CD4-positive, alpha-beta memory T cell (primary cell): ENCODE measurements at regions not wholly inside any gene's neighbourhood (a gene's known extent, or its start where the extent isn't known, plus 50 kb on each side); places are given as distances from the start of the nearest gene placed in this dataset.
"Not testable (repeated sequence)": the region's sequence is repeated elsewhere in the genome, so short reads cannot be mapped to it uniquely, and the experiment has no call there.

Experiments used
- CTCF ChIA-PET: fragments of 350-600 bp; sonication (Branson Sonifier 250); formaldehyde crosslinking; loops from one replicate; lab custom pipeline; 2021; ENCODE audit warnings: inconsistent platforms; ENCODE audit not compliant: partially characterized antibody; lab: Charles Lee
- POLR2A ChIA-PET: fragments of 350-600 bp; sonication (Branson Sonifier 250); formaldehyde crosslinking; loops from one replicate; lab custom pipeline; 2021; ENCODE audit not compliant: partially characterized antibody; lab: Charles Lee
- DNase-seq, 5 donors: peaks; one replicate each; pipeline versions ENCODE4 v3.0.0 to v3.0.0-alpha.2; 2020 to 2022; ENCODE audit warnings: mixed read lengths in 1 of 5
- H3K27ac ChIP-seq: one replicate; pipeline ENCODE4 v1.7.0; 2013; ENCODE audit warnings: low read depth, low read length
- H3K27me3 ChIP-seq: 2 replicates; pipeline ENCODE4 v1.7.0; 2013; ENCODE audit warnings: mild to moderate bottlenecking, low read length, moderate library complexity; ENCODE audit not compliant: insufficient read depth
- H3K36me3 ChIP-seq: 2 replicates; pipeline ENCODE4 v1.7.0; 2013; ENCODE audit warnings: mild to moderate bottlenecking, low read length, moderate library complexity; ENCODE audit not compliant: insufficient read depth
- H3K4me1 ChIP-seq: 2 replicates; pipeline ENCODE4 v1.7.0; 2013; ENCODE audit warnings: mild to moderate bottlenecking, low read length, moderate library complexity; ENCODE audit not compliant: insufficient read depth
- H3K4me3 ChIP-seq, 2 donors: one replicate each; pipeline ENCODE4 v1.7.0; 2013; ENCODE audit warnings: low read length in 2 of 2, mild to moderate bottlenecking in 1 of 2
- H3K9me3 ChIP-seq, 2 donors: one replicate each; pipeline ENCODE4 v1.7.0; 2013; ENCODE audit warnings: low read length in 2 of 2, control low read depth in 1 of 2; ENCODE audit not compliant: control insufficient read depth in 1 of 2
- H3K27ac Mint-ChIP-seq, 7 donors: one replicate each; pipeline ENCODE4 v1.8.0; 2020 to 2021; ENCODE audit warnings: mixed read lengths in 7 of 7, mild to moderate bottlenecking in 6 of 7, inconsistent platforms in 3 of 7, moderate library complexity in 3 of 7
- H3K27me3 Mint-ChIP-seq, 2 donors: one replicate each; pipeline ENCODE4 v1.8.0; 2020 to 2021; ENCODE audit warnings: mixed read lengths in 2 of 2
- H3K36me3 Mint-ChIP-seq, 2 donors: one replicate each; pipeline ENCODE4 v1.8.0; 2020 to 2021; ENCODE audit warnings: mixed read lengths in 2 of 2, inconsistent platforms in 1 of 2, mild to moderate bottlenecking in 1 of 2
- H3K4me1 Mint-ChIP-seq, 4 donors: one replicate each; pipeline ENCODE4 v1.8.0; 2020 to 2021; ENCODE audit warnings: mixed read lengths in 4 of 4, mild to moderate bottlenecking in 1 of 4
- H3K4me3 Mint-ChIP-seq, 8 donors: one replicate each; pipeline ENCODE4 v1.8.0; 2020 to 2021; ENCODE audit warnings: mixed read lengths in 8 of 8, mild to moderate bottlenecking in 7 of 8, moderate library complexity in 6 of 8, inconsistent platforms in 3 of 8
- H3K9me3 Mint-ChIP-seq, 8 donors: one replicate each; pipeline ENCODE4 v1.8.0; 2020 to 2021; ENCODE audit warnings: mixed read lengths in 8 of 8, mild to moderate bottlenecking in 5 of 8, inconsistent platforms in 3 of 8, moderate library complexity in 1 of 8
- intact Hi-C: fragments of 100-400 bp; cut with micrococcal nuclease; formaldehyde crosslinking; loops from one replicate; pipeline ENCODE4 v1.15.1; 2023

DNA sequence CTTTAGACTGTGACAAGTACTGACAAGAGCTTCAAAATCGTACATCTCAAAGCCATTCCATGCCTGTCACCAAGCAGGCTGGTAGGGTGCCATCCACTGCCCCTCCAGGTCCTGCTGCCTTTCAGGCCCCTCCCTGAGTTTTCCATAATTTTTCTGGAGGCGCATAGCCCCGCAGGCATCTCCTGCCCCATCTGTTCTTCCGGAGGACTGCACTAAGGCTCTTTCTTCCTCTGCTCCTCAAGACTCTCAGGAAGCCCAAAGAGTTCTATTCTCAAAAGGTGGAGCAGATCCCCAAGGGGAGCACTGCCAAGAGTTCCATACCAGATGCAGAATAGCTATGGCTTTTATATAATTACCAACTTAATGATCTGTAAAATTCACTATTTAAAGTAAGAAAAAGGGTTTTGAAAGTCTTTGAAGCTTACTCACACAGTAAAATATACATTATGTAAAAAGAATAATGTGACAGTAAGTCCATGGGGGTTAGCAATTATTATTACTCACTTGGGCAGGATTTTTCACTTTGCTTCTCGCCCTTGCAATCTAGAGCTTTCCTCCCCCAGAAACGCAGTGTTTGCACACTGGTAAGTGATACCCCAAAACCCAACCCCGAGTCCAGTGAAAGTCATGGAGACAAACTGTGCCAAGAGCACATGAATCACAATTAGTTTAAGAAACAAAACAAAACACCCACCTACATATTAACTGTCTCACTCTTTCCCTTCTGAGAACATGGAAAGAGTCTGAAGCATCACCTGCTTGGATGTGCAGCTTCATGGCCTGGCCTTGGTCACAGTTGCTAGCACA is 114.1 kb upstream of the DAPK1 start:
- no peaks in the 10 kb centered on the region for H3K4me1 ChIP-seq
- no peak overlapping the region for H3K27ac ChIP-seq
- Mint-ChIP-seq H3K9me3 (peaks cover 0 to 1% (median 0%) of the 10 kb centered on the region in 8 donors), H3K27ac (no peak overlapping the region), H3K27me3 (peaks cover 1 to 5% of the 10 kb centered on the region in 2 donors), H3K36me3 (no peaks in the 10 kb centered on the region), H3K4me1 (no peaks in the 10 kb centered on the region), H3K4me3 (no peak overlapping the region)
- intact Hi-C loops = no loop called here
- H3K4me3 ChIP-seq = no peak overlapping the region
- no peaks in the 10 kb centered on the region for H3K36me3 ChIP-seq
- DNase-seq = no peak
- H3K27me3 ChIP-seq = no peaks in the 10 kb centered on the region
- ChIA-PET CTCF (no interaction called here), POLR2A (no interaction called here)
- no peaks in the 10 kb centered on the region for H3K9me3 ChIP-seq

DNA sequence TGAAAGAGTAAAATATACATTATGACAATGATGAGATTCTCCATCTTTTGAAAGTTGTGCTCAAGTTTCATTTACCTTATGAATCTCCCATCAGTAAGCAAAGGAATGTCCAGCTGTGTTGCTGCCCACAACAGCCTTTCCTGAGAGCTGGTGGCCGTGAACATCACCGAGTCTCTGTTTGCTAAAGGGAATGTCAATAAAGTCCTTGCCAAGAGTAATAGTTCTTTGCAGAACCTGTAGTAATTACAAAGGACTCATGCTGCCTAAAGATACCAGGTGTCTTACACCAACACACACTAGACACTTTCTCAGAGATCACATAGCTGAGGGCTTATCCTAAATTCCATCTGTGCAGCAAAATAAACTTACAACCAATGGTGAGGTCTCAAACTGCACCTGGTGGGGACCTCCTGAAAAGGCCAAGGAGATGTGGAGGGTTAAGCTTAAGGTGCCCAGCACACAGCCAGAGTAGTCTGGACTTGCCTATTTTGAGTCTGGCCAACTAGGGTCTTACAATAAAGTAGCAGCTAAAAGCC is 111.1 kb upstream of the DAPK1 start:
- Histone ChIP-seq H3K27me3 (no peaks in the 10 kb centered on the region), H3K36me3 (no peaks in the 10 kb centered on the region), H3K4me1 (no peaks in the 10 kb centered on the region), H3K27ac (no peak overlapping the region), H3K9me3 (no peaks in the 10 kb centered on the region), H3K4me3 (no peak overlapping the region)
- no peak for DNase-seq
- CTCF ChIA-PET = no interaction called here
- Mint-ChIP-seq H3K9me3 (peaks cover 0 to 1% (median 0%) of the 10 kb centered on the region in 8 donors), H3K4me3 (no peak overlapping the region), H3K4me1 (no peaks in the 10 kb centered on the region), H3K27ac (no peak overlapping the region), H3K27me3 (peaks cover 3 to 6% of the 10 kb centered on the region in 2 donors), H3K36me3 (no peaks in the 10 kb centered on the region)
- intact Hi-C loops = no loop called here
- POLR2A ChIA-PET = no interaction called here

DNA sequence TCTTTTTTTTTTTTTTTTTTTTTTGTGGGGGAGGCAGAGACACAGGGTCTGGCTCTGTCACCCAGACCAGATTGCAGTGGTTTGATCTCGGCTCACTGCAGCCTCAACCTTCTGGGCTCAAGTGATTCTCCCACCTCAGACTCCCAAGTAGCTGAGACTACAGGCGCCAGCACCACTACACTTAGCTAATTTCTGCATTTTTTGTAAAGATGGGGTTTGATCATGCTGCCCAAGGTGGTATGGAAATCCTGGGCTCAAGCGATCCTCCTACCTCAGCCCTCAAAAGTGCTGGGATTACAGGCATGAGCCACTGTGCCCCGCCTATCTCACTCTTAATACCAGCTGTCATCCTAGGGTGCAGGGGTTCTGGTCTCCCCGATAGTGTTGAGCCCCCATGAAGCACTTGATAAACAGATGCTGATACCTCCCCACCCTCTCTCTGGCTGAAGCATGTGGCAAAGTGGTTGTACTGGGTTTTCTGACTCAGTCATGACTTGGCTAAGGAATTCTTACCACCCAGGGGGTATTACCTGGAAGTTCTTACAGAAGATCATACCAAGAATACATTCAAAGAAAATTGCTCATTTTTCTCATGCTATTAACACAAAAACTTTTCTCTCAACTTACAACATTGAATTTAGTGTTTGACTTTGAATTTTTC is 110.2 kb upstream of the DAPK1 start:
- H3K4me1 ChIP-seq = no peaks in the 10 kb centered on the region
- intact Hi-C loops = no loop called here
- Mint-ChIP-seq H3K4me3 (no peak overlapping the region), H3K36me3 (no peaks in the 10 kb centered on the region), H3K9me3 (peaks cover 0 to 1% (median 0%) of the 10 kb centered on the region in 8 donors), H3K27ac (no peak overlapping the region), H3K4me1 (no peaks in the 10 kb centered on the region), H3K27me3 (peaks cover 3 to 9% of the 10 kb centered on the region in 2 donors)
- no peak for DNase-seq
- no peaks in the 10 kb centered on the region for H3K36me3 ChIP-seq
- no peak overlapping the region for H3K27ac ChIP-seq
- no peak overlapping the region for H3K4me3 ChIP-seq
- no peaks in the 10 kb centered on the region for H3K9me3 ChIP-seq
- ChIA-PET CTCF (no interaction called here), POLR2A (no interaction called here)
- no peaks in the 10 kb centered on the region for H3K27me3 ChIP-seq

DNA sequence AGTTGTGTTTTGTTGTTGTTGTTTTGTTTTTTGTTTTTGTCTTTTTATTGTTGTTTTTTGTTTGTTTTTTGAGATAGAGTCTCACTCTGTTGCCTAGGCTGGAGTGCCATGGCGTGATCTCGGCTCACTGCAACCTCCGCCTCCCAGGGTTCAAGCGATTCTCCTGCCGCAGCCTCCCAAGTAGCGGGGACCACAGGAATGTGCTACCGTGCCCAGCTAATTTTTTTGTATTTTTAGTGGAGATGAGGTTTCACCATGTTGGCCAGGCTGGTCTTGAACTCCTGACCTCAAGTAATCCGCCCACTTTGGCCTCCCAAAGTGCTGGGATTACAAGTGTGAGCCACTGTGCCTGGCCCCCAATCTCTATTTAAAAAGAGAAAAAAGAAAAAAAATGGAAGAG is 109.0 kb upstream of the DAPK1 start:
- H3K4me1 Mint-ChIP-seq, POLR2A ChIA-PET, H3K36me3 Mint-ChIP-seq, H3K4me3 Mint-ChIP-seq, H3K9me3 Mint-ChIP-seq, H3K4me3 ChIP-seq, H3K36me3 ChIP-seq, intact Hi-C loops, CTCF ChIA-PET, H3K27me3 Mint-ChIP-seq, H3K9me3 ChIP-seq, H3K27ac Mint-ChIP-seq, H3K4me1 ChIP-seq, DNase-seq, H3K27ac ChIP-seq, H3K27me3 ChIP-seq: not testable (repeated sequence)

DNA sequence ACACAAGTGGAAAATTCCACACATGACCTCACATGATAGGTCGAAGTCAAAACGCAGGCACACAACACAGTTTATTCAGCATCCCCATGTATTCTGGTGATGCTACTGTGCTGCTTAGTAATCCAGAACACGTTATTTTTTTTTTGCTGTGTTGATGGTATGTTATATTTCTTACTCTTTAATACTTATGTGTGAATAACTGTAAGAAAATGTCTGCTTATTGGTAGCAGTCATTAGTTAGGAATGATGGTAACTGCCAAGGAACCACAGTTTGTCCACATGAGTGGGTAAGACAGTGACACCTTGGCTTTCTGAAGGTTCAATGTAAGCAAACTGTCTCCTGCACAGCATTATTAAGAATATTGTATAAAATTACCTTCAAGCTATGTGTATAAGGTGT is 107.7 kb upstream of the DAPK1 start:
- H3K4me1 Mint-ChIP-seq = no peaks in the 10 kb centered on the region
- no peaks in the 10 kb centered on the region for H3K27me3 ChIP-seq
- no peak overlapping the region for H3K4me3 Mint-ChIP-seq
- H3K4me3 ChIP-seq = no peak overlapping the region
- intact Hi-C loops = no loop called here
- H3K9me3 ChIP-seq = no peaks in the 10 kb centered on the region
- no peak overlapping the region for H3K27ac Mint-ChIP-seq
- no peaks in the 10 kb centered on the region for H3K36me3 Mint-ChIP-seq
- H3K36me3 ChIP-seq = no peaks in the 10 kb centered on the region
- peaks cover under 1 to 7% (median 2%) of the 10 kb centered on the region in 8 donors for H3K9me3 Mint-ChIP-seq
- peaks cover 6 to 9% of the 10 kb centered on the region in 2 donors for H3K27me3 Mint-ChIP-seq
- POLR2A ChIA-PET = no interaction called here
- no peak overlapping the region for H3K27ac ChIP-seq
- CTCF ChIA-PET = no interaction called here
- DNase-seq = no peak
- no peaks in the 10 kb centered on the region for H3K4me1 ChIP-seq

DNA sequence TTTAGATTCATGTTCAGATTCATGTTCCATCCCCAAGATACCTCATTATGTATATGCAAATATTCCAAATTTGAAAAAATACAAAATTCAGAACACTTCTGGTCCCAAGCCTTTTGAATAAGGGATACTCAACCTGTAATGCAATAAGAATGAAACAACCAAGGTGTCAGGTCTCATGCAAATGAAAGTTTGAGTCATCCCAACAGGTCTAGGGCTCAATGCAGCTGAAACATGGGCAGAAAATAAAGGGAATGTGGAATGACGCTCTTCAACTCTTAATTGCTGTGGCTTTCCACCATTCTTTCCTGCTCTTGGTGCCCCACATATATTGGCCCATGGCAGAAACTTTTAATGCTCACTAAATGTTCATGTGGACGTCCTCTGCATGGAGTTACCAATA is 107.3 kb upstream of the DAPK1 start:
- CTCF ChIA-PET = no interaction called here
- H3K4me3 ChIP-seq = no peak overlapping the region
- Mint-ChIP-seq H3K4me1 (no peaks in the 10 kb centered on the region), H3K4me3 (no peak overlapping the region), H3K27me3 (peaks cover 6 to 11% of the 10 kb centered on the region in 2 donors), H3K27ac (no peak overlapping the region), H3K36me3 (no peaks in the 10 kb centered on the region), H3K9me3 (peaks cover 2 to 7% (median 2%) of the 10 kb centered on the region in 8 donors)
- no peaks in the 10 kb centered on the region for H3K27me3 ChIP-seq
- no peaks in the 10 kb centered on the region for H3K4me1 ChIP-seq
- no peak overlapping the region for H3K27ac ChIP-seq
- no peak for DNase-seq
- no peaks in the 10 kb centered on the region for H3K9me3 ChIP-seq
- intact Hi-C loops = no loop called here
- H3K36me3 ChIP-seq = no peaks in the 10 kb centered on the region
- POLR2A ChIA-PET = no interaction called here

DNA sequence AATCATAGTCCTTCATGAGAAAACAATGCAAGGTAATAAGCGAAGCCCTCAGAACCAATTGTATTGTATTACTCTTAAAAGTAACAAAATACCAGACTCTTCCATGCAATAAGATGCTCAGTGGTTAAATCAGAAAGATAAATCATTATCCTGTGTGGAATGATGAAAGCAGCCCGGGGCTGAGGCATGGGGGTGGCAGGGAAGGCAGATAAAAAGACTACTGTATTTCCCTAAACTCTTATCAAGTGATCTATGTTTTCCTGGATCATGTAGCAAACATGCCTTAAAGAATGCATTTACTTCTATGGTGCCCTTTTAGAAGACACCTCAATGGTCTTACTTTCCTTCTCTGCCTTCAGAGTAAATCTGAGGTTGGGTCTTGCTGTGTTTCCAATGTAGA is 105.6 kb upstream of the DAPK1 start:
- H3K27me3 Mint-ChIP-seq = peaks cover 6 to 8% of the 10 kb centered on the region in 2 donors
- H3K9me3 ChIP-seq = no peaks in the 10 kb centered on the region
- H3K4me3 Mint-ChIP-seq = no peak overlapping the region
- intact Hi-C loops = no loop called here
- H3K27ac ChIP-seq = no peak overlapping the region
- CTCF ChIA-PET = no interaction called here
- no peak overlapping the region for H3K4me3 ChIP-seq
- no peak overlapping the region for H3K27ac Mint-ChIP-seq
- H3K4me1 ChIP-seq = no peaks in the 10 kb centered on the region
- H3K36me3 ChIP-seq = no peaks in the 10 kb centered on the region
- POLR2A ChIA-PET = no interaction called here
- peaks cover 2 to 8% (median 3%) of the 10 kb centered on the region in 8 donors for H3K9me3 Mint-ChIP-seq
- no peak for DNase-seq
- H3K4me1 Mint-ChIP-seq = no peaks in the 10 kb centered on the region
- H3K36me3 Mint-ChIP-seq = no peaks in the 10 kb centered on the region
- no peaks in the 10 kb centered on the region for H3K27me3 ChIP-seq
